ENCODE measurements at regions not wholly inside any gene's neighbourhood (a gene's known extent, or its start where the extent isn't known, plus 50 kb on each side); places are given as distances from the start of the nearest gene placed in this dataset.

GRCh38 chr4:1519787-1520661 is 113.8 kb upstream of the NKX1-1 start:
- no peak overlapping the region for H3K9ac ChIP-seq (ENCODE audit: low read length)
- H3K27me3 ChIP-seq (ENCODE audit: insufficient read depth, low read length): no peaks in the 10 kb centered on the region
- H3K4me3 ChIP-seq (ENCODE audit: low read depth, low read length, poor library complexity, severe bottlenecking): no peak overlapping the region
- H3K79me2 ChIP-seq (ENCODE audit: insufficient read depth, low read length): no peaks in the 10 kb centered on the region
- H3F3A ChIP-seq (ENCODE audit: insufficient read depth, low read length): no peaks in the 10 kb centered on the region
- no peaks in the 10 kb centered on the region for H3K4me1 ChIP-seq (ENCODE audit: insufficient read depth, low read length, severe bottlenecking)
- no peaks in the 10 kb centered on the region for H4K20me1 ChIP-seq (ENCODE audit: insufficient read depth, low read length)
- H3K36me3 ChIP-seq (ENCODE audit: insufficient read depth, low read length): no peaks in the 10 kb centered on the region
- H3K9me3 ChIP-seq (ENCODE audit: low read length): no peaks in the 10 kb centered on the region
- no peak overlapping the region for H3K4me2 ChIP-seq (ENCODE audit: low read length)
- H3K9me2 ChIP-seq (ENCODE audit: low read depth, low read length): no peaks in the 10 kb centered on the region
- no peak overlapping the region for H2AFZ ChIP-seq (ENCODE audit: low read length)
- TF ChIP-seq CTCF (IDR thresholded peaks at IDR 0.05; ENCODE audit: low read length): no peak
- TF ChIP-seq EZH2 (IDR thresholded peaks at IDR 0.05; ENCODE audit: borderline replicate concordance, low read length): no peak
- H3K27ac ChIP-seq (ENCODE audit: low read depth, low read length, poor library complexity, severe bottlenecking): no peak overlapping the region

- Histone ChIP-seq H3K79me2 (ENCODE audit: insufficient read depth, low read length) (no peaks in the 10 kb centered on the region), H3K4me3 (ENCODE audit: low read depth, low read length, poor library complexity, severe bottlenecking) (no peak overlapping the region), H2AFZ (ENCODE audit: low read length) (no peak overlapping the region), H4K20me1 (ENCODE audit: insufficient read depth, low read length) (no peaks in the 10 kb centered on the region), H3K36me3 (ENCODE audit: insufficient read depth, low read length) (no peaks in the 10 kb centered on the region), H3F3A (ENCODE audit: insufficient read depth, low read length) (no peaks in the 10 kb centered on the region), H3K9me3 (ENCODE audit: low read length) (no peaks in the 10 kb centered on the region), H3K9me2 (ENCODE audit: low read depth, low read length) (no peaks in the 10 kb centered on the region), H3K4me1 (ENCODE audit: insufficient read depth, low read length, severe bottlenecking) (no peaks in the 10 kb centered on the region), H3K27me3 (ENCODE audit: insufficient read depth, low read length) (no peaks in the 10 kb centered on the region), H3K27ac (ENCODE audit: low read depth, low read length, poor library complexity, severe bottlenecking) (no peak overlapping the region), H3K9ac (ENCODE audit: low read length) (no peak overlapping the region), H3K4me2 (ENCODE audit: low read length) (no peak overlapping the region)
- no peak for TF ChIP-seq EZH2 (IDR thresholded peaks at IDR 0.05; ENCODE audit: borderline replicate concordance, low read length)
- TF ChIP-seq CTCF (IDR thresholded peaks at IDR 0.05; ENCODE audit: low read length): no peak
These were observed 112.9 kb upstream of the NKX1-1 start for GRCh38 chr4:1518997-1519700.

- Histone ChIP-seq H3K9ac (ENCODE audit: low read length) (no peak overlapping the region), H3K4me2 (ENCODE audit: low read length) (no peak overlapping the region), H3K79me2 (ENCODE audit: insufficient read depth, low read length) (no peaks in the 10 kb centered on the region), H3K9me3 (ENCODE audit: low read length) (no peaks in the 10 kb centered on the region), H4K20me1 (ENCODE audit: insufficient read depth, low read length) (no peaks in the 10 kb centered on the region), H3K4me3 (ENCODE audit: low read depth, low read length, poor library complexity, severe bottlenecking) (no peak overlapping the region), H3K4me1 (ENCODE audit: insufficient read depth, low read length, severe bottlenecking) (no peaks in the 10 kb centered on the region), H3F3A (ENCODE audit: insufficient read depth, low read length) (no peaks in the 10 kb centered on the region), H3K27ac (ENCODE audit: low read depth, low read length, poor library complexity, severe bottlenecking) (no peak overlapping the region), H2AFZ (ENCODE audit: low read length) (no peak overlapping the region), H3K27me3 (ENCODE audit: insufficient read depth, low read length) (no peaks in the 10 kb centered on the region), H3K36me3 (ENCODE audit: insufficient read depth, low read length) (no peaks in the 10 kb centered on the region), H3K9me2 (ENCODE audit: low read depth, low read length) (no peaks in the 10 kb centered on the region)
- TF ChIP-seq CTCF (IDR thresholded peaks at IDR 0.05; ENCODE audit: low read length): no peak
- no peak for TF ChIP-seq EZH2 (IDR thresholded peaks at IDR 0.05; ENCODE audit: borderline replicate concordance, low read length)
These were observed 111.6 kb upstream of the NKX1-1 start for GRCh38 chr4:1517592-1518411.
